A673 (cell line): ENCODE measurements at regions not wholly inside any gene's neighbourhood (a gene's known extent, or its start where the extent isn't known, plus 50 kb on each side); places are given as distances from the start of the nearest gene placed in this dataset.
"Not testable (repeated sequence)": the region's sequence is repeated elsewhere in the genome, so short reads cannot be mapped to it uniquely, and the experiment has no call there.

ENCODE experiments used
- CTCF ChIP-seq: fragments of 300-800, 200-600 bp; sonication (generic); conservative IDR thresholded peaks from 2 replicates; pipeline ENCODE4 v1.5.1; 2017; ENCODE audit warnings: low read depth, mild to moderate bottlenecking, antibody characterized with exemption, low read length, moderate library complexity, mixed read lengths
- EZH2 ChIP-seq: fragments of 200-600 bp; sonication (generic); IDR thresholded peaks from 2 replicates; pipeline ENCODE4 v1.6.1; 2017; ENCODE audit warnings: borderline replicate concordance, low read depth, mild to moderate bottlenecking, mixed read lengths, antibody characterized with exemption, low read length; ENCODE audit not compliant: poor library complexity, severe bottlenecking

- TF ChIP-seq CTCF, EZH2: not testable (repeated sequence)
Observed at GRCh38 chr11:119565693-119566092, 142.7 kb upstream of the THY1 start.
